Ascending aorta (tissue), 2 donors: ENCODE measurements at regions not wholly inside any gene's neighbourhood (a gene's known extent, or its start where the extent isn't known, plus 50 kb on each side); places are given as distances from the start of the nearest gene placed in this dataset.

ENCODE experiments used
- DNase-seq, 2 donors: peaks; one replicate each; pipeline ENCODE4 v3.0.0-alpha.2; 2019; ENCODE audit warnings: low spot score in 2 of 2
- H3K27ac ChIP-seq, 2 donors: fragments of 200-600 bp; sonication (generic); one replicate each; pipeline ENCODE4 v1.5.1; 2016 to 2017; ENCODE audit warnings: mild to moderate bottlenecking in 1 of 2
- H3K27me3 ChIP-seq: fragments of 200-600 bp; sonication (generic); one replicate; pipeline ENCODE4 v1.5.1; 2017
- H3K36me3 ChIP-seq, 2 donors: fragments of 200-600 bp; sonication (generic); one replicate each; pipeline ENCODE4 v1.5.1; 2016
- H3K4me1 ChIP-seq, 2 donors: fragments of 200-600 bp; sonication (generic); one replicate each; pipeline ENCODE4 v1.5.1; 2016 to 2017; ENCODE audit warnings: mild to moderate bottlenecking in 1 of 2
- H3K4me3 ChIP-seq, 2 donors: fragments of 200-600 bp; sonication (generic); one replicate each; pipeline ENCODE4 v1.5.1; 2016 to 2017; ENCODE audit warnings: mild to moderate bottlenecking in 1 of 2
- H3K9me3 ChIP-seq, 2 donors: fragments of 200-600 bp; sonication (generic); one replicate each; pipeline ENCODE4 v1.5.1; 2016
- CTCF ChIP-seq, 3 experiments: fragments of 200-600 bp in 2 of 3; fragments of 450-650 bp in 1 of 3; sonication (generic) in 2 of 3; IDR thresholded peaks; one replicate each; pipeline ENCODE4 v1.5.1; 2016 to 2019; ENCODE audit warnings: antibody characterized with exemption in 3 of 3, mild to moderate bottlenecking in 1 of 3, moderate library complexity in 1 of 3
- intact Hi-C: fragments of 100-400 bp; cut with DNase I; formaldehyde crosslinking; loops from one replicate; pipeline ENCODE4 v1.15.1; 2023

GRCh38 chr13:34148359-34148758 lies 330.4 kb downstream of the RFC3 start:
- Histone ChIP-seq H3K9me3 (no peaks in the 10 kb centered on the region), H3K27me3 (no peaks in the 10 kb centered on the region), H3K4me1 (peaks cover 0 to 5% of the 10 kb centered on the region in 2 donors), H3K27ac (no peak overlapping the region), H3K36me3 (no peaks in the 10 kb centered on the region), H3K4me3 (no peak overlapping the region)
- intact Hi-C loops: no loop called here
- no peak for TF ChIP-seq CTCF (IDR thresholded peaks at IDR 0.05)
- no peak for DNase-seq

- no peak for DNase-seq
- H3K27me3 ChIP-seq: no peaks in the 10 kb centered on the region
- intact Hi-C loops: loop anchor here (10.0 kb wide), 2 partner anchors 313 to 337 kb away; partner anchors contain the start of gene RFC3
- H3K36me3 ChIP-seq: no peaks in the 10 kb centered on the region
- no peak for TF ChIP-seq CTCF (IDR thresholded peaks at IDR 0.05)
- H3K9me3 ChIP-seq: no peaks in the 10 kb centered on the region
- H3K4me3 ChIP-seq: no peak overlapping the region
- peak overlapping the region in 1 of 2 donors; percentile 88 for H3K27ac ChIP-seq
- peaks cover 3 to 20% of the 10 kb centered on the region in 2 donors for H3K4me1 ChIP-seq
These were observed 333.9 kb downstream of the RFC3 start for GRCh38 chr13:34151885-34152284.

- intact Hi-C loops: loop anchor here (10.0 kb wide), 2 partner anchors 312 to 338 kb away; partner anchors contain the start of gene RFC3
- Histone ChIP-seq H3K27me3 (no peaks in the 10 kb centered on the region), H3K9me3 (no peaks in the 10 kb centered on the region), H3K36me3 (no peaks in the 10 kb centered on the region), H3K4me3 (no peak overlapping the region), H3K27ac (peak overlapping the region; percentile 88), H3K4me1 (peaks cover 5 to 23% of the 10 kb centered on the region in 2 donors)
- TF ChIP-seq CTCF (IDR thresholded peaks at IDR 0.05): no peak
- no peak for DNase-seq
These were observed 334.5 kb downstream of the RFC3 start for GRCh38 chr13:34152409-34152808.

DNA sequence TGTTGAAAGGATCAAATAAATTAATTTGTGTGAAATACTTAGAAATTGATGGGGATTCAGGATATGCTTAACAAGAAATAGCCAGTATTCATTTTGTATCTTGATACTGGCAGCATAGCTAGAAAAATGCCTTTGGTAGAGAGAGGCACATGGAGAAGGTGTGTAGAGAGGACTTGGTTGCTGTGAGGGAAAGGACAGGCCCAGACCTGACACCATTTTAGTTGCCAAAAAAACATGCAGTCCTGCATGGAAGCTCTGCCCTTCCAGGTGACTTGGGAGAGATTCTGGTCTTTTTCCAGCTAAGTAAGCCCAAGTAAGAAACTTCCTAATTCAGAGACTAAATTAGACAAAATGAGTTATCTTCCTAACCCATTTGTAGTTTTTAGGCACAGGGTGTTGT lies 335.0 kb downstream of the RFC3 start:
- no peak for DNase-seq
- Histone ChIP-seq H3K27ac (peak overlapping the region; percentile 88), H3K27me3 (no peaks in the 10 kb centered on the region), H3K36me3 (no peaks in the 10 kb centered on the region), H3K9me3 (no peaks in the 10 kb centered on the region), H3K4me1 (peaks cover 8 to 26% of the 10 kb centered on the region in 2 donors), H3K4me3 (peak overlapping the region in 1 of 2 donors; percentile 20)
- TF ChIP-seq CTCF (IDR thresholded peaks at IDR 0.05): no peak
- intact Hi-C loops: loop anchor here (10.0 kb wide), 2 partner anchors 312 to 338 kb away; partner anchors contain the start of gene RFC3

- H3K27ac ChIP-seq: peak overlapping the region; percentile 88
- peak overlapping the region in 1 of 2 donors; percentile 20 for H3K4me3 ChIP-seq
- peaks cover 8 to 26% of the 10 kb centered on the region in 2 donors for H3K4me1 ChIP-seq
- H3K36me3 ChIP-seq: no peaks in the 10 kb centered on the region
- no peaks in the 10 kb centered on the region for H3K27me3 ChIP-seq
- intact Hi-C loops: loop anchor here (10.0 kb wide), 2 partner anchors 311 to 339 kb away; partner anchors contain the start of gene RFC3
- no peak for DNase-seq
- no peaks in the 10 kb centered on the region for H3K9me3 ChIP-seq
- TF ChIP-seq CTCF (IDR thresholded peaks at IDR 0.05): no peak
These were observed 335.7 kb downstream of the RFC3 start for GRCh38 chr13:34153428-34154180.
